ENCODE measurements at regions not wholly inside any gene's neighbourhood (a gene's known extent, or its start where the extent isn't known, plus 50 kb on each side); places are given as distances from the start of the nearest gene placed in this dataset.

DNA sequence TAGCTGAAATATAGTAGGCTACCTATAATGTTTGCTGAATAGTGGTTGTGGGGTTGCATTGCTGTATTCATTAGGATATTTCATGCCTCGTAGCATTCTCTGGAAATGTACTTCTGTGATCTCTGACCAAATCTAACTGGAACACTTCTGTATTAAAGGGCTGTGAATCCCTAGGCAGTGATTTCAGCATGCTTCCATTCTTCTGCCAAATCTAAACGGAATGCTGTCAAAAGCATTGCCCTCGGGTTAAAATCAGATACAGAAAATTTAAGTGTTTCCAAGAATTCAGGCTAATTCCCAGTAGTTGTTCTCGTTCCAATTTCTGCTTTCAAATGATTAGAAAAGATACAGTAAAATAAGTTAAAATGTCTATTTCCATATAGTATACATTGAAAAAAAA lies 1847.5 kb upstream of the IGFBP7 start:
- no peaks in the 10 kb centered on the region for H3K36me3 ChIP-seq
- no peak for DNase-seq
- WGBS, 2 donors: 30 to 40% methylated on average over 4 of the region's 4 CpGs
- no peaks in the 10 kb centered on the region for H3K4me1 ChIP-seq
- H3K27me3 ChIP-seq: no peaks in the 10 kb centered on the region
- TF ChIP-seq POLR2A (IDR thresholded peaks at IDR 0.05): no peak
- TF ChIP-seq, protein P1, sequence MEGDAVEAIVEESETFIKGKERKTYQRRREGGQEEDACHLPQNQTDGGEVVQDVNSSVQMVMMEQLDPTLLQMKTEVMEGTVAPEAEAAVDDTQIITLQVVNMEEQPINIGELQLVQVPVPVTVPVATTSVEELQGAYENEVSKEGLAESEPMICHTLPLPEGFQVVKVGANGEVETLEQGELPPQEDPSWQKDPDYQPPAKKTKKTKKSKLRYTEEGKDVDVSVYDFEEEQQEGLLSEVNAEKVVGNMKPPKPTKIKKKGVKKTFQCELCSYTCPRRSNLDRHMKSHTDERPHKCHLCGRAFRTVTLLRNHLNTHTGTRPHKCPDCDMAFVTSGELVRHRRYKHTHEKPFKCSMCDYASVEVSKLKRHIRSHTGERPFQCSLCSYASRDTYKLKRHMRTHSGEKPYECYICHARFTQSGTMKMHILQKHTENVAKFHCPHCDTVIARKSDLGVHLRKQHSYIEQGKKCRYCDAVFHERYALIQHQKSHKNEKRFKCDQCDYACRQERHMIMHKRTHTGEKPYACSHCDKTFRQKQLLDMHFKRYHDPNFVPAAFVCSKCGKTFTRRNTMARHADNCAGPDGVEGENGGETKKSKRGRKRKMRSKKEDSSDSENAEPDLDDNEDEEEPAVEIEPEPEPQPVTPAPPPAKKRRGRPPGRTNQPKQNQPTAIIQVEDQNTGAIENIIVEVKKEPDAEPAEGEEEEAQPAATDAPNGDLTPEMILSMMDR (IDR thresholded peaks at IDR 0.05): no peak
- no peaks in the 10 kb centered on the region for H3K9me3 ChIP-seq
- H3K27ac ChIP-seq: no peak overlapping the region
- intact Hi-C loops (cut with DNase I): no loop called here
- H3K4me3 ChIP-seq: no peak overlapping the region

DNA sequence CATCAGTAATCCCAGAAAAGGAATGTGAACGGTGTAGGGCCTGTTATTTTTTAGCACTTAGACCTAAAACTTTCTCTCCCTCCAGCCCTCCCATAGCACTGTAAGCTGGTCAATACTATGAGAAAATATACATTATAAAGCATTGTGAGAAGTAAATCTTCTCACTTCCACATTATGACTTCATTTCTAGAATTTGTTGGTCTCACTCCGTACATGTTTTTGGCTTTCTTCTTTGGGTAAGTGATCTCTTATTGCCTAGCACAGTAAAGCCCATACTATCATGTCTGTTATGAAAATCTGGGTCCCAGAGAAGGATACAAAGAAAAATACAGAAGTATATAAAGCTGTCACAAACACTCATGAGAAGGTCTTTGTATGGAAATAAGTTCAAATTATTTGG lies 1851.1 kb upstream of the IGFBP7 start:
- 58 to 62% methylated on average over 2 of the region's 2 CpGs for WGBS, 2 donors
- no peaks in the 10 kb centered on the region for H3K9me3 ChIP-seq
- no peaks in the 10 kb centered on the region for H3K27me3 ChIP-seq
- intact Hi-C loops (cut with DNase I): no loop called here
- H3K27ac ChIP-seq: no peak overlapping the region
- no peak for DNase-seq
- H3K36me3 ChIP-seq: no peaks in the 10 kb centered on the region
- no peaks in the 10 kb centered on the region for H3K4me1 ChIP-seq
- H3K4me3 ChIP-seq: no peak overlapping the region
- TF ChIP-seq POLR2A (IDR thresholded peaks at IDR 0.05): no peak
- TF ChIP-seq, protein P1 (IDR thresholded peaks at IDR 0.05): no peak

DNA sequence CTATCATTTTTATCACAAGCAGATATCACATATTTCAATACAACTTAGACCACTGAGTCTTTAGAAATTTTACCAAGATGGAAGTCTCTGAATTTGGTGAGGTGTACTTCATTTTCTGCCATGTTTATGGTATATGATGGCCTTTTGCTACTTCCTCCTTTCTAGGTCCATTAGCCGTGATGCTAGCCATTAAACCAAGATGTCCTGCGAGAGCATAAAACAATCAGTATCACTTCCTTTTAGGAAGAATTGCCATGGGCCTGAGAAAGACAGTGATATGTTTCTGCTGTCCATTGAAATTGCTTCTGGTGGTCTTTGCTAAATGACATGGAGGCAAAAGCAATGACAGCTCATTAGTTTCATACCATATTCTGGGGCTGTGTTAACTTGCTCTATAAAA lies 1851.7 kb upstream of the IGFBP7 start:
- WGBS, 2 donors: 77 to 88% methylated on average over 2 of the region's 2 CpGs
- no peaks in the 10 kb centered on the region for H3K4me1 ChIP-seq
- intact Hi-C loops (cut with DNase I): no loop called here
- no peak overlapping the region for H3K4me3 ChIP-seq
- no peaks in the 10 kb centered on the region for H3K27me3 ChIP-seq
- H3K36me3 ChIP-seq: no peaks in the 10 kb centered on the region
- TF ChIP-seq POLR2A (IDR thresholded peaks at IDR 0.05): no peak
- TF ChIP-seq, protein P1 (IDR thresholded peaks at IDR 0.05): no peak
- DNase-seq: no peak
- H3K27ac ChIP-seq: no peak overlapping the region
- H3K9me3 ChIP-seq: no peaks in the 10 kb centered on the region

DNA sequence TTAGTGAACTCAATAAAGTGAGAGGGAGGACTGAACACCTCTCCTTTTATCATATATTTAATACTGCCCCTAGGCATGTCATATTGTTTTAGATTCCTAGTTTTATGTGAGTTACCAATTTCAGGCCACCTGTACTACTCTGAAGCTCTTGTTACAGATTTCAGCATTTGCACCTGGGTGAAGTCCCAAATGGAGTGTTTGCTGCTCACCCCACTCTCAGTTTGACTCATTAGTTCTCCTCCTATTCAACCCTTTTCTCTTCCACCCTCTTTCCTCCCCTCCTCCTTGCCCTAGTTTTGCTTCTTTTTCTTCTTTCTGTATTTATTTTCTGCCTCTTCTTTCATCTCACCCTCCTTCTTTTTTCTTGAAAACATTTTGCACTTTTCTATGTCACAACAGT lies 1852.2 kb upstream of the IGFBP7 start:
- DNase-seq: no peak
- no peak for TF ChIP-seq POLR2A (IDR thresholded peaks at IDR 0.05)
- TF ChIP-seq, protein P1 (IDR thresholded peaks at IDR 0.05): no peak
- no peak overlapping the region for H3K27ac ChIP-seq
- intact Hi-C loops (cut with DNase I): no loop called here
- H3K27me3 ChIP-seq: no peaks in the 10 kb centered on the region
- no peaks in the 10 kb centered on the region for H3K4me1 ChIP-seq
- H3K9me3 ChIP-seq: no peaks in the 10 kb centered on the region
- H3K36me3 ChIP-seq: no peaks in the 10 kb centered on the region
- no peak overlapping the region for H3K4me3 ChIP-seq

DNA sequence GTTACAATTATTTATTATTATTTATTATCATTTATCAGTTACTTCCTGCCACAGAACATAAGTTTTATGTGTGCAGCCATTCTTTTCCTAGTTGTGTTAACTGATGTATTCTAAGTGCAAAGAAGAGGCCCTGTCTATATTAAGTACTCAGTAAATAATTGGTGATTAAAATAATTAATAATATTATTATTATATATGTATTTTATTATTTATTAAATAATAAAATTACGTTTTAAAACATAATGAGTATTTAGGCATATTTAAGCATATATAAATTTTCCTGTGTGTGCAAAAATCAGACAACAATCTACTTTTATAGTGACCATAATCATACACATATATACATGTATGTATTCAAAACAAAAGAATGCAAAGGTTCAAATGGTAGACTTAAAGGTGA lies 1871.6 kb upstream of the IGFBP7 start:
- H3K27ac ChIP-seq: no peak overlapping the region
- H3K9me3 ChIP-seq: no peaks in the 10 kb centered on the region
- H3K27me3 ChIP-seq: no peaks in the 10 kb centered on the region
- H3K4me3 ChIP-seq: no peak overlapping the region
- TF ChIP-seq, protein P1 (IDR thresholded peaks at IDR 0.05): no peak
- no peak for TF ChIP-seq POLR2A (IDR thresholded peaks at IDR 0.05)
- no peaks in the 10 kb centered on the region for H3K36me3 ChIP-seq
- no peak for DNase-seq
- no peaks in the 10 kb centered on the region for H3K4me1 ChIP-seq
- intact Hi-C loops (cut with DNase I): no loop called here
- WGBS, 2 donors: 29 to 32% methylated on average over 1 of the region's 1 CpG
